PC-3 (cell line): ENCODE measurements at regions not wholly inside any gene's neighbourhood (a gene's known extent, or its start where the extent isn't known, plus 50 kb on each side); places are given as distances from the start of the nearest gene placed in this dataset.

ENCODE experiments used
- EZH2 ChIP-seq: fragments of 300-600 bp; sonication (generic); IDR thresholded peaks from one replicate; pipeline ENCODE4 v1.6.1; 2017; ENCODE audit warnings: antibody characterized with exemption, mild to moderate bottlenecking, low read length; ENCODE audit not compliant: unreplicated experiment
- EZH2phosphoT487 ChIP-seq: fragments of 300-600 bp; sonication (generic); IDR thresholded peaks from 2 replicates; pipeline ENCODE4 v1.6.1; 2018; ENCODE audit warnings: mild to moderate bottlenecking, antibody characterized with exemption, low read length, borderline replicate concordance
- TF ChIP-seq, protein P1 (sequence below): fragments of 300-600 bp; sonication (generic); conservative IDR thresholded peaks from 2 replicates; pipeline ENCODE4 v1.5.1; 2017; ENCODE audit warnings: antibody characterized with exemption, low read depth, mild to moderate bottlenecking, low read length

DNA sequence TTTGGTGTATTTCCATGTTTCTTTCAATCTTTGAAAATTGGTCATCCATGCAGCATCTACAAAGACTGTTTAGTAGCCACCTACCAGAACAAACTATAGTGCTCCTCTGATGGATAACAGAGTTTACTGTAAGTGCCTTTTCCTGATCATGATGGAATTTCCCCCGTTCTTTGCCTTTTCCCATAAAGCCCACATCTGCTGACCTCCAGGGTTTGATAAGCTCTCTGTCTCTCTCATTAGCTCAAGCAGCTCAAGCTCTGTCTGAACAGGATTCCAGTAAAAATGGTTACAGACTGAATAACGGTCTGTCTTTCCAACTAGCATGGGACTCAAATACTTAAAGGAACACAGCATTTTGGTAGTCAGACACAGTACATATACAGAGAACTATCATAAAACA is 308.4 kb upstream of the SORL1-AS1 start:
- TF ChIP-seq, protein P1, sequence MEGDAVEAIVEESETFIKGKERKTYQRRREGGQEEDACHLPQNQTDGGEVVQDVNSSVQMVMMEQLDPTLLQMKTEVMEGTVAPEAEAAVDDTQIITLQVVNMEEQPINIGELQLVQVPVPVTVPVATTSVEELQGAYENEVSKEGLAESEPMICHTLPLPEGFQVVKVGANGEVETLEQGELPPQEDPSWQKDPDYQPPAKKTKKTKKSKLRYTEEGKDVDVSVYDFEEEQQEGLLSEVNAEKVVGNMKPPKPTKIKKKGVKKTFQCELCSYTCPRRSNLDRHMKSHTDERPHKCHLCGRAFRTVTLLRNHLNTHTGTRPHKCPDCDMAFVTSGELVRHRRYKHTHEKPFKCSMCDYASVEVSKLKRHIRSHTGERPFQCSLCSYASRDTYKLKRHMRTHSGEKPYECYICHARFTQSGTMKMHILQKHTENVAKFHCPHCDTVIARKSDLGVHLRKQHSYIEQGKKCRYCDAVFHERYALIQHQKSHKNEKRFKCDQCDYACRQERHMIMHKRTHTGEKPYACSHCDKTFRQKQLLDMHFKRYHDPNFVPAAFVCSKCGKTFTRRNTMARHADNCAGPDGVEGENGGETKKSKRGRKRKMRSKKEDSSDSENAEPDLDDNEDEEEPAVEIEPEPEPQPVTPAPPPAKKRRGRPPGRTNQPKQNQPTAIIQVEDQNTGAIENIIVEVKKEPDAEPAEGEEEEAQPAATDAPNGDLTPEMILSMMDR = no peak
- TF ChIP-seq EZH2 = no peak
- TF ChIP-seq EZH2phosphoT487 = no peak
